ENCODE measurements at regions not wholly inside any gene's neighbourhood (a gene's known extent, or its start where the extent isn't known, plus 50 kb on each side); places are given as distances from the start of the nearest gene placed in this dataset.

- Histone ChIP-seq H3K36me3 (ENCODE audit: control insufficient read depth, insufficient read depth, low read length) (no peaks in the 10 kb centered on the region), H3K9me3 (ENCODE audit: control insufficient read depth, insufficient read depth, low read depth, low read length) (no peaks in the 10 kb centered on the region), H3K27ac (ENCODE audit: low read length) (peak overlapping the region; percentile 29; the same call in 1 of the 2 replicates), H3K27me3 (ENCODE audit: control insufficient read depth, insufficient read depth, low read length) (no peaks in the 10 kb centered on the region), H3K4me1 (ENCODE audit: control insufficient read depth, insufficient read depth, low read length) (no peaks in the 10 kb centered on the region), H3K4me3 (ENCODE audit: low read depth in 2 of 2, low read length in 2 of 2) (no peak overlapping the region)
- no peak for ATAC-seq
- TF ChIP-seq TCF7L2 (IDR thresholded peaks at IDR 0.05; ENCODE audit: low read depth, low read length): no peak
- TF ChIP-seq SIN3A (IDR thresholded peaks at IDR 0.05; ENCODE audit: borderline replicate concordance, insufficient read depth, low read depth, low read length): no peak
- no peak for TF ChIP-seq REST (IDR thresholded peaks at IDR 0.05; ENCODE audit: insufficient read depth in 1 of 2, low read depth in 2 of 2, low read length in 1 of 2)
- TF ChIP-seq POLR2AphosphoS5 (IDR thresholded peaks at IDR 0.05; ENCODE audit: low read depth, low read length): no peak
- no peak for TF ChIP-seq CTCF (IDR thresholded peaks at IDR 0.05)
- DNase-seq (ENCODE audit: low read depth, low spot score): no peak
- intact Hi-C loops (cut with micrococcal nuclease; ENCODE audit: unreplicated experiment) (no loop called here), in situ Hi-C loops (cut with HindIII; ENCODE audit: low pct_unique_long_range_greater_than_20kb, low sequenced_read_pairs) (no loop called here)
- POLR2A ChIA-PET: no interaction called here
- CTCF ChIA-PET: no interaction called here
- BruUV-seq (replicated peaks): no TSS peak
Measured at GRCh38 chr6:9659848-9660247, 755.0 kb downstream of the TFAP2A start.

GRCh38 chr6:9657994-9658393 is 756.9 kb downstream of the TFAP2A start:
- no TSS peak for BruUV-seq (replicated peaks)
- Histone ChIP-seq H3K27ac (ENCODE audit: low read length) (no peak overlapping the region; the same call in 1 of the 2 replicates), H3K9me3 (ENCODE audit: control insufficient read depth, insufficient read depth, low read depth, low read length) (no peaks in the 10 kb centered on the region), H3K4me3 (ENCODE audit: low read depth in 2 of 2, low read length in 2 of 2) (no peak overlapping the region), H3K36me3 (ENCODE audit: control insufficient read depth, insufficient read depth, low read length) (no peaks in the 10 kb centered on the region), H3K27me3 (ENCODE audit: control insufficient read depth, insufficient read depth, low read length) (no peaks in the 10 kb centered on the region), H3K4me1 (ENCODE audit: control insufficient read depth, insufficient read depth, low read length) (no peaks in the 10 kb centered on the region)
- TF ChIP-seq REST (IDR thresholded peaks at IDR 0.05; ENCODE audit: insufficient read depth in 1 of 2, low read depth in 2 of 2, low read length in 1 of 2) (no peak), CTCF (IDR thresholded peaks at IDR 0.05) (no peak), TCF7L2 (IDR thresholded peaks at IDR 0.05; ENCODE audit: low read depth, low read length) (no peak), SIN3A (IDR thresholded peaks at IDR 0.05; ENCODE audit: borderline replicate concordance, insufficient read depth, low read depth, low read length) (no peak), POLR2AphosphoS5 (IDR thresholded peaks at IDR 0.05; ENCODE audit: low read depth, low read length) (no peak)
- CTCF ChIA-PET: no interaction called here
- no peak for ATAC-seq
- DNase-seq (ENCODE audit: low read depth, low spot score): no peak
- intact Hi-C loops (cut with micrococcal nuclease; ENCODE audit: unreplicated experiment): no loop called here
- POLR2A ChIA-PET: no interaction called here
- in situ Hi-C loops (cut with HindIII; ENCODE audit: low pct_unique_long_range_greater_than_20kb, low sequenced_read_pairs): no loop called here

All from Panc1 (cell line).